ENCODE measurements at regions not wholly inside any gene's neighbourhood (a gene's known extent, or its start where the extent isn't known, plus 50 kb on each side); places are given as distances from the start of the nearest gene placed in this dataset.

DNA sequence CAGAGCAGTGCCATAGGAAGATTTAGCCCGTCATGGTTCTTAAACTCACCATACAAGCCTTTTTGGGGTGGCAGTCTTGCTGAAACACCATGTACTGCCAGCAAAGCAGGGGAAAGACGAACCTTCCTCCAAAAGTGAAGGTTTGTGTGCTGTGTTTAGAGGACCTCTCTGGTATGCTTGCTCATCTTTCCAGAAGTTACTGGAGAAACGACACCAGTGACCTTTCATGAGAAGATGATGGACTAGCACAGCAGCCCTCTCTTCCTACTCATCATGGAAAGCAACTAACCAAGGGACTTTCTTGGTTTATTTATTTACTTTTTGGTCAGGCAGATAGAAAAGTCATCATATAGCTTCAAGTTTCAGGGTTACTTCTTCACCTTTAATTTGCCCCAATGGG, 247.4 kb downstream of the PTEN start:
- ATAC-seq: no peak

GRCh38 chr10:88111294-88111693, 247.9 kb downstream of the PTEN start:
- no peak for ATAC-seq

GRCh38 chr10:88113232-88113631, 249.8 kb downstream of the PTEN start:
- ATAC-seq: peak; percentile 46

- ATAC-seq: no peak
Observed at GRCh38 chr10:88113657-88114272, 250.3 kb downstream of the PTEN start.

DNA sequence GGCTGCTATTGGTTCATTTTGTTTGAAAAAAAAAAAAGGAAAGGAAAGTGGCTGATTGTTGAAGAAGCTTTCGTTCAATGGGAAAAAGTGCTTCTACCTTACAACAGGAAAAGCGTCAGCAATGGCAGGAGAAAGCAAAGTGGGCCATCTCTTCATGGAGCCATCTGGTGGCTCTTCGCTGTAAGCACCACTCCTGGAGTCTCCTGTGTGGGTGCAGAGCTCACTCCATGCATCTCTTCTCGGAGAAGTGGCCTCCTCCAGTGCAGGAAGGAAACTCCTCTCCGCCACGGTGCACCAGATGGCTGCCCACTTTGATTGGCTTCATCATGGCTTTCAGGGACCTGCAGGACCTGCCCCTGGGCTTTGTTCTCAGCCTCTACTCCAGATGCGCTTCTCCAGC, 250.9 kb downstream of the PTEN start:
- peak; percentile 39 for ATAC-seq

DNA sequence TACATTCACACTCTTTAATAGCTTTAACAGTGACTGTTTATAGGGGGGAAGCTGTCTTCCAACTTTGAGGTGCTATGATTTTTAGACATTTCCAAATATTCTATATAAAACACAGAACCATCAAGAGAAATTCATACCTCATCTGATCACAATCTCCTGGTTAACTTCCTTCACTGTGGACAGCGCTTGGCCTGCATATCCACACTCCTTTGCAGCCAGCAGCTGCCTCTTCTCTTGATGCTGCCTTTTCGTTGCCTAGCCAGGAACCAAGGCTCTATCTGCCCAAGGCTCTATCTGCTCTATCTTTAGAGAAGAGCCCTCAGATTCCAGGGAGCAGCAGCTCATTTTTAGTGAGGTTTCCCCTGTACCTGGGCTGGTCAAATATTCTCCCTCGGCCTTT, 252.0 kb downstream of the PTEN start:
- no peak for ATAC-seq

DNA sequence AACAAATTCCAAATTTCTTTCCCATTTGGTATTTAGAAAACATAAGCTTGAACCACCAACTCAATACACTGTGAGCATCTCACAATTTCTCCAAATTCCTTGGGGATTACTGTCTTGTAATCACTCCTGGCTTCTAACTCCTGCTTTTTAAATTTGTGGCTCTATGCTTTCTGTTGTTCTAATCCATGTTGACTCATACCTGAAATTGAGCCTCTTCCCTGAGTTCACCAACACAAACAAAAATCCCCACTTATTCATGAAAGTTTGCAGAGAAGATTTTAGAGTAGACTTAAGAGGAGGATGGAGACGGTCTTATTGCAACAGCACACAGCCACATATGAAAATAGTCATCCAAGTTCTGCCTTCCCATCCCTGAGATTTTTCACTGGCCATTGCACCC, 252.5 kb downstream of the PTEN start:
- no peak for ATAC-seq

- no peak for ATAC-seq
Observed at GRCh38 chr10:88116481-88116880, 253.1 kb downstream of the PTEN start.

DNA sequence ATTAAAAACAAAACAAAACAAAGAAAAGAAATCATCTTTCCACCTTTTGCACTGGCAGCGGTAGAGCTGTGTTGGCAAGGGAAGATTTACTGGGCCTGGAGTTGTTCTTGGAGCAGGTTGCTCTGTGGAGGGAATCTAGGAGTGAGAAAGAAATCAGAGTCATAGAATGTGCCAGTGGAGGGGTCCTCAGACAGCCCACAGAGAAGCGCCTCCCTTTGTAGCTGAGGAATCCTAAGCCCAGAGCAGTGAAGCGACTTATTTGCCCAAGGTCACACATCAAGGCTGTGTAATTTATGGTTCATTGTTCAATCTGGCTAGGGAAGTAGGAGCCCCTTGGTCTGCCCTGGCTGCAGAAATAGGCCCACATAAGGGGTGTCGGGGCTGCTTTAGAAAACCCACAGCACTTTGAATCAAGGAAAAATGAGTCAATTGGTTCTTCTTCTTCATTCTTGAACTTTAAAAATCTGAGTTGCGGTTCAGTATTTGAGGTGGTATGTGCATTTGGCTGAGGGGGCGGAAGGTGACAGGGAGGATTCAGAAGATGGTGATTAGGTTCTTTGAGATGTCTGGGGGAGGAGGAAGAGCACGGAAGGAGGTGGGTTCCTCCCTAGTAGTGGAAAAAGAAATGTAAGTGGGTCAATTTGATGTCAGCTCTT, 253.7 kb downstream of the PTEN start:
- no peak for ATAC-seq

DNA sequence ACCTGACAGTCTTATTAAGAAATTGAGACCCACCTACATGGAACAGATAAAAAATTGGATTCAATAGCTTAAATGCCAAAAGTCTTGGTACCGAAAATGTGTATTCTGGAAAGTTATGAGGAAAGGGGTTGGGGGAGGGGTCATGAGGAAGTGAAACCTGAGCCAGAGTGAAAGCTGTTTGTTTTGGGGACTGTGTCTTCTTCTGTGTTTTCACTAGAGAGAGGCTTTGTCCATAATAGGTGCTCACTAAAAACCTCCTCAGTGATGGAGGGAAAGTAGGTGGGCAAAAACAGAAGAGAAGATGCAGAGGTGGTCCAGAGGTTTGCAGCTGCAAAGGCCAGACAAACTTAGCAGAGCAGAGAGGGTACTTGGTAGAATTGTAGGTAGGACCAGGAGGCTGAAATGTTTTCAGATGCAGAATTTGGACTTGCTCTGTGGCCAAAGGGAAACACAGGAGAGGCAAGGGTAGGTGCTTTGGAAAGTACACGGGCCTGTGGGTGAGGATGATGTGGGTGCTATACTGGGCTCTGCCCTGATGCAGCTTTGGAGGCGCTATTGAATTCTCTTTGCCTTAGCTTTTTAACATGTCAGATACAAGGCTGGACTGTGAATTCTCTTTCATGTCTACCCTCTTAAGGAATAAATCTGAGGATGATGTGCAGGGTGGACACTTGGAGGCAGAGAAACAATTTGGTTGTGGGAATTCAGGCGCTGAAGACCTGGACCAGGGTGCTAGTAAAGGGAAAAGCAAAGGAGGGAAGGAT, 254.6 kb downstream of the PTEN start:
- ATAC-seq: peak; percentile 40

DNA sequence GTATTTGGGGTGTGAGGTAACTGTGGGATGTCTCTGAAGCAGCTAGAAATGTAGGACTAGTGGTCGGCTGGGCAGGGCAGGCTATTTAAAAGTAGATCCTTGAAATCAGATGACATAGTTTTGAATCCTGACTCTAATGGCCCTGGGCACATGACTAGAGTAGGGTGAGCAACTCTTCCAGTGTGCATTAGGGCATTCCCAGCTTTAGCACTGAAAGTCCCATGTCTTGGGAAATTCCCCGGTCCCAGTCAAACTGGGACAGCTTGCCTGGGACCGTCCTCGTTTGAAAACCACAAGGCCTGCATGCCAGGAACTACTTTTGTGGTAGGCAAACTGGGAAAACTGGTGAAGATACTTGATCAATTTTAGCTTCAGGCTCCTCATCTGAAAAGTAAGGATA, 255.3 kb downstream of the PTEN start:
- no peak for ATAC-seq

- peak; percentile 40 for ATAC-seq
Observed at GRCh38 chr10:88119160-88119559, 255.7 kb downstream of the PTEN start.

- ATAC-seq: no peak
Observed at GRCh38 chr10:88120075-88120474, 256.6 kb downstream of the PTEN start.

GRCh38 chr10:88120599-88121333, 257.3 kb downstream of the PTEN start:
- peak; percentile 19 for ATAC-seq

DNA sequence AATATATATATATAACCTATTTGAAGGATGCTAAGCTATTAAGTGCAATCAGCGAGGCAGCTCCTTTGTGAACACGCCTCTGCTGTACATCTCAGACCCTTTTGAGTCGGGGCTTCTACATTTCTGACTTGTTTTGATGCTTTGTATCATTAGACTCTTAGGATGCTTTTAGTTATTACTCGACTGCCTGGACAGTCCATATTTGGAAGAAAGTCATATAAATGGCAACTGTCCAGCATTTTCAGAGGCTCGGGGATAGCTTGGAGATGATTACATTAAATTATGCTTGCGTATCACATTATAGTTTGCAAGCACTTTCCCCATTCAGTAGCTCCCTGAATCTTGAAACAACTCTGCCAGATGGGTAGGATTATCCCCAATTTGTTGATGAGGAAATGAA, 257.9 kb downstream of the PTEN start:
- ATAC-seq: no peak

DNA sequence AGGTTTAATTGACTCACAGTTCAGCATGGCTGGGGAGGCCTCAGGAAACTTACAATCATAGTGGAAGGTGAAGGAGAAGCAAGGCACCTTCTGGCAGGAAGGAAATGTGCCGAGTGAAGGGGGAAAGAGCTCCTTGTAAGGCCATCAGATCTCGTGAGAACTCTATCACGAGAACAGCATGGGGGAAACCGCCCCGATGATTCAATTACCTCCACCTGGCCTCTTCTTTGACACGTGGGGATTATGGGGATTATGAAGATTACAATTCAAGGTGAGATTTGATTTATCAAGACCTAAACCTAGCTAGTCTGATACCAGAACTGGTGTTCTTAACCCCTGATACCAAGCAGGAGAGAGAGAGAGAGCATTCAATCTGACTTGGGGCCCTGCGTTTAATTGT, 258.7 kb downstream of the PTEN start:
- no peak for ATAC-seq

DNA sequence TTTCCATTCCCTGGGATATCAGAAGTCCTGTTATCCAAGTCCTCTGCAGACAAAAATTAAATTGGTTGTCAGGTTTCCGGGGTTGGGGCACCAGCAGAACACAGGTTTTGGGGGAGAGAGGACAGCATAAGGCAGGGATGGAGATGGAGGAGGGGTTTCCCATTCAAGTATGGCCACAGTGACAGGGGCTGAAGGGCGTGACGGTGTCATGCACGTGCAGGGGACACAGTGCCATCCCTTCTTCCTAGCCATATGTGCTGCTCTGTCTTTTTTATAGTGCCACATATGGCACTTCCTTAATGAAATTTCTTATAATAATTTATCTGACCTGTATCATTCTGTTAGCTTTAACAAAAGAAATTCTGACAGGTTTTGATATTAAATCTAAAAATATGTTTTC, 259.2 kb downstream of the PTEN start:
- no peak for ATAC-seq

GRCh38 chr10:88125766-88126165, 262.3 kb downstream of the PTEN start:
- no peak for ATAC-seq

GRCh38 chr10:88126699-88127098, 263.3 kb downstream of the PTEN start:
- ATAC-seq: no peak

GRCh38 chr10:88127269-88127668, 263.8 kb downstream of the PTEN start:
- ATAC-seq: no peak

GRCh38 chr10:88127766-88128165, 264.3 kb downstream of the PTEN start:
- ATAC-seq: no peak

DNA sequence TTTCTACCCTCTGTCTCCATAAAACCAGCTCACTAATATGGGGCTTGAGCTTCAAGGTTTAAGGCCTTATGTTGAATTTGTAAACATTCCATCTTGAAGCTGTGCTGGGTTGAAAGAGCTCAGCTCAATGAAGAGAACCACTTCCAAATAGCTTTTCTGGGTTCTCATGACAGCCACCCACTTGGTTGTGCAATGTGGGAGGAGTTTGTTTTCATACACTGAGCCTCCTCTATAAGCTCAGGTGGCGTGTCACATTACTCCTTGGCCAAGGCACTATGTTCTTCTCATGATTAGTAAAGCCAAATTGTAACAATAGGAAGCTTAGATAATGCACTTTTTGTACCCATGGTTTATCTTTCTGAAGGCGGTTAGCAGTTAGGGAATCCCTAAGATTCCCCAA, 265.6 kb downstream of the PTEN start:
- ATAC-seq: peak; percentile 51

- ATAC-seq: no peak
Observed at GRCh38 chr10:88130912-88131311, 267.5 kb downstream of the PTEN start.
